ENCODE measurements at regions not wholly inside any gene's neighbourhood (a gene's known extent, or its start where the extent isn't known, plus 50 kb on each side); places are given as distances from the start of the nearest gene placed in this dataset.

GRCh38 chr4:166625018-166625637, 609.2 kb downstream of the SPOCK3 start:
- H3K4me3 ChIP-seq (ENCODE audit: low read depth, low read length) = no peak overlapping the region
- TF ChIP-seq, protein P1, sequence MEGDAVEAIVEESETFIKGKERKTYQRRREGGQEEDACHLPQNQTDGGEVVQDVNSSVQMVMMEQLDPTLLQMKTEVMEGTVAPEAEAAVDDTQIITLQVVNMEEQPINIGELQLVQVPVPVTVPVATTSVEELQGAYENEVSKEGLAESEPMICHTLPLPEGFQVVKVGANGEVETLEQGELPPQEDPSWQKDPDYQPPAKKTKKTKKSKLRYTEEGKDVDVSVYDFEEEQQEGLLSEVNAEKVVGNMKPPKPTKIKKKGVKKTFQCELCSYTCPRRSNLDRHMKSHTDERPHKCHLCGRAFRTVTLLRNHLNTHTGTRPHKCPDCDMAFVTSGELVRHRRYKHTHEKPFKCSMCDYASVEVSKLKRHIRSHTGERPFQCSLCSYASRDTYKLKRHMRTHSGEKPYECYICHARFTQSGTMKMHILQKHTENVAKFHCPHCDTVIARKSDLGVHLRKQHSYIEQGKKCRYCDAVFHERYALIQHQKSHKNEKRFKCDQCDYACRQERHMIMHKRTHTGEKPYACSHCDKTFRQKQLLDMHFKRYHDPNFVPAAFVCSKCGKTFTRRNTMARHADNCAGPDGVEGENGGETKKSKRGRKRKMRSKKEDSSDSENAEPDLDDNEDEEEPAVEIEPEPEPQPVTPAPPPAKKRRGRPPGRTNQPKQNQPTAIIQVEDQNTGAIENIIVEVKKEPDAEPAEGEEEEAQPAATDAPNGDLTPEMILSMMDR (IDR thresholded peaks at IDR 0.05; ENCODE audit: low read depth, low read length) = no peak
- no peak for DNase-seq (ENCODE audit: low read depth, low spot score)
- in situ Hi-C loops (cut with HindIII; ENCODE audit: low sequenced_read_pairs) = no loop called here

GRCh38 chr4:166628454-166628853, 605.8 kb downstream of the SPOCK3 start:
- H3K4me3 ChIP-seq (ENCODE audit: low read depth, low read length) = no peak overlapping the region
- TF ChIP-seq, protein P1 (IDR thresholded peaks at IDR 0.05; ENCODE audit: low read depth, low read length) = no peak
- in situ Hi-C loops (cut with HindIII; ENCODE audit: low sequenced_read_pairs) = no loop called here
- DNase-seq (ENCODE audit: low read depth, low spot score) = no peak

GRCh38 chr4:166635367-166635766, 598.9 kb downstream of the SPOCK3 start:
- no peak overlapping the region for H3K4me3 ChIP-seq (ENCODE audit: low read depth, low read length)
- in situ Hi-C loops (cut with HindIII; ENCODE audit: low sequenced_read_pairs) = no loop called here
- TF ChIP-seq, protein P1 (IDR thresholded peaks at IDR 0.05; ENCODE audit: low read depth, low read length) = no peak
- no peak for DNase-seq (ENCODE audit: low read depth, low spot score)

GRCh38 chr4:166637816-166638215, 596.5 kb downstream of the SPOCK3 start:
- no peak for DNase-seq (ENCODE audit: low read depth, low spot score)
- no peak overlapping the region for H3K4me3 ChIP-seq (ENCODE audit: low read depth, low read length)
- TF ChIP-seq, protein P1 (IDR thresholded peaks at IDR 0.05; ENCODE audit: low read depth, low read length) = no peak
- in situ Hi-C loops (cut with HindIII; ENCODE audit: low sequenced_read_pairs) = no loop called here

GRCh38 chr4:166655231-166655630, 579.1 kb downstream of the SPOCK3 start:
- H3K4me3 ChIP-seq (ENCODE audit: low read depth, low read length) = no peak overlapping the region
- DNase-seq (ENCODE audit: low read depth, low spot score) = no peak
- in situ Hi-C loops (cut with HindIII; ENCODE audit: low sequenced_read_pairs) = no loop called here
- TF ChIP-seq, protein P1 (IDR thresholded peaks at IDR 0.05; ENCODE audit: low read depth, low read length) = no peak

- DNase-seq (ENCODE audit: low read depth, low spot score) = no peak
These were observed 578.6 kb downstream of the SPOCK3 start for GRCh38 chr4:166655705-166656104.

More at GRCh38 chr4:166655705-166656104, 578.6 kb downstream of the SPOCK3 start:
- no peak overlapping the region for H3K4me3 ChIP-seq (ENCODE audit: low read depth, low read length)
- in situ Hi-C loops (cut with HindIII; ENCODE audit: low sequenced_read_pairs) = no loop called here
- TF ChIP-seq, protein P1 (IDR thresholded peaks at IDR 0.05; ENCODE audit: low read depth, low read length) = no peak
